HL-60 (cell line): ENCODE measurements at regions not wholly inside any gene's neighbourhood (a gene's known extent, or its start where the extent isn't known, plus 50 kb on each side); places are given as distances from the start of the nearest gene placed in this dataset.

Experiments used
- POLR2AphosphoS5 ChIP-seq: IDR thresholded peaks from 2 replicates; pipeline ENCODE4 v1.6.1; 2012; ENCODE audit warnings: low read depth
- TF ChIP-seq, protein P1 (sequence below): IDR thresholded peaks from one replicate; pipeline ENCODE4 v1.5.1; 2011; ENCODE audit warnings: low read length, control low read depth, inconsistent platforms; ENCODE audit not compliant: insufficient read depth
- TF ChIP-seq, protein P2 (sequence below): IDR thresholded peaks from 2 replicates; pipeline ENCODE4 v1.6.1; 2012; ENCODE audit warnings: low read depth; ENCODE audit not compliant: insufficient replicate concordance

DNA sequence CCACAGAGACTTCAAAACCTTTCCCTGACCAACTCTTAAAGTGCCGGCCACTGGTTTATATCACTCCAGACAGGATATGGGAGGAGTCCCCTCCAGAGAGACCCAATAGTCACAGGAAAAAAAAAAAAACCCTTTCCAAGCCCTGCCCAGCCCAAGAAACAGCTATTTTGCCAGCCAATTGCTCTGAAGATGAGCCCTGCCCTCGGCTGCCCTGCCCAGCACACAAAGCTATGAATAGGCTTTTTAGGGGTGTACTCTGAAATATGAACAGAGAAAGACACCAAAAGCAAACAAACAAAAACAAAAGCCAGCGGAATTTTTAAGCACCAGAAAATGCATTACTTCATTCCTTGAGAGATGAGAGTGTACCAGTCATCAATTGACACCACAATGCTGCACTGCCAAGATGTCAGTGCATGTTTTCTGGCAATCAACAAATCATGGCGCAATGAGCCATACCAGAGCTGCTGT, 275.1 kb downstream of the C6orf118 start:
- TF ChIP-seq, protein P1, sequence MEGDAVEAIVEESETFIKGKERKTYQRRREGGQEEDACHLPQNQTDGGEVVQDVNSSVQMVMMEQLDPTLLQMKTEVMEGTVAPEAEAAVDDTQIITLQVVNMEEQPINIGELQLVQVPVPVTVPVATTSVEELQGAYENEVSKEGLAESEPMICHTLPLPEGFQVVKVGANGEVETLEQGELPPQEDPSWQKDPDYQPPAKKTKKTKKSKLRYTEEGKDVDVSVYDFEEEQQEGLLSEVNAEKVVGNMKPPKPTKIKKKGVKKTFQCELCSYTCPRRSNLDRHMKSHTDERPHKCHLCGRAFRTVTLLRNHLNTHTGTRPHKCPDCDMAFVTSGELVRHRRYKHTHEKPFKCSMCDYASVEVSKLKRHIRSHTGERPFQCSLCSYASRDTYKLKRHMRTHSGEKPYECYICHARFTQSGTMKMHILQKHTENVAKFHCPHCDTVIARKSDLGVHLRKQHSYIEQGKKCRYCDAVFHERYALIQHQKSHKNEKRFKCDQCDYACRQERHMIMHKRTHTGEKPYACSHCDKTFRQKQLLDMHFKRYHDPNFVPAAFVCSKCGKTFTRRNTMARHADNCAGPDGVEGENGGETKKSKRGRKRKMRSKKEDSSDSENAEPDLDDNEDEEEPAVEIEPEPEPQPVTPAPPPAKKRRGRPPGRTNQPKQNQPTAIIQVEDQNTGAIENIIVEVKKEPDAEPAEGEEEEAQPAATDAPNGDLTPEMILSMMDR, result no peak
- TF ChIP-seq, protein P2, sequence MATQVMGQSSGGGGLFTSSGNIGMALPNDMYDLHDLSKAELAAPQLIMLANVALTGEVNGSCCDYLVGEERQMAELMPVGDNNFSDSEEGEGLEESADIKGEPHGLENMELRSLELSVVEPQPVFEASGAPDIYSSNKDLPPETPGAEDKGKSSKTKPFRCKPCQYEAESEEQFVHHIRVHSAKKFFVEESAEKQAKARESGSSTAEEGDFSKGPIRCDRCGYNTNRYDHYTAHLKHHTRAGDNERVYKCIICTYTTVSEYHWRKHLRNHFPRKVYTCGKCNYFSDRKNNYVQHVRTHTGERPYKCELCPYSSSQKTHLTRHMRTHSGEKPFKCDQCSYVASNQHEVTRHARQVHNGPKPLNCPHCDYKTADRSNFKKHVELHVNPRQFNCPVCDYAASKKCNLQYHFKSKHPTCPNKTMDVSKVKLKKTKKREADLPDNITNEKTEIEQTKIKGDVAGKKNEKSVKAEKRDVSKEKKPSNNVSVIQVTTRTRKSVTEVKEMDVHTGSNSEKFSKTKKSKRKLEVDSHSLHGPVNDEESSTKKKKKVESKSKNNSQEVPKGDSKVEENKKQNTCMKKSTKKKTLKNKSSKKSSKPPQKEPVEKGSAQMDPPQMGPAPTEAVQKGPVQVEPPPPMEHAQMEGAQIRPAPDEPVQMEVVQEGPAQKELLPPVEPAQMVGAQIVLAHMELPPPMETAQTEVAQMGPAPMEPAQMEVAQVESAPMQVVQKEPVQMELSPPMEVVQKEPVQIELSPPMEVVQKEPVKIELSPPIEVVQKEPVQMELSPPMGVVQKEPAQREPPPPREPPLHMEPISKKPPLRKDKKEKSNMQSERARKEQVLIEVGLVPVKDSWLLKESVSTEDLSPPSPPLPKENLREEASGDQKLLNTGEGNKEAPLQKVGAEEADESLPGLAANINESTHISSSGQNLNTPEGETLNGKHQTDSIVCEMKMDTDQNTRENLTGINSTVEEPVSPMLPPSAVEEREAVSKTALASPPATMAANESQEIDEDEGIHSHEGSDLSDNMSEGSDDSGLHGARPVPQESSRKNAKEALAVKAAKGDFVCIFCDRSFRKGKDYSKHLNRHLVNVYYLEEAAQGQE, result no peak
- no peak for TF ChIP-seq POLR2AphosphoS5
